Stimulated activated CD8-positive, alpha-beta memory T cell treated with anti-CD3 and anti-CD28 coated beads, Interleukin-12 subunit alpha, Interleukin-12 subunit beta, amount 100 ng/mL, for 4 hours (primary cell): ENCODE measurements at regions not wholly inside any gene's neighbourhood (a gene's known extent, or its start where the extent isn't known, plus 50 kb on each side); places are given as distances from the start of the nearest gene placed in this dataset.

Experiments used
- DNase-seq: peaks from one replicate; pipeline ENCODE4 v3.0.0-alpha.2; 2020; ENCODE audit warnings: low read depth

DNA sequence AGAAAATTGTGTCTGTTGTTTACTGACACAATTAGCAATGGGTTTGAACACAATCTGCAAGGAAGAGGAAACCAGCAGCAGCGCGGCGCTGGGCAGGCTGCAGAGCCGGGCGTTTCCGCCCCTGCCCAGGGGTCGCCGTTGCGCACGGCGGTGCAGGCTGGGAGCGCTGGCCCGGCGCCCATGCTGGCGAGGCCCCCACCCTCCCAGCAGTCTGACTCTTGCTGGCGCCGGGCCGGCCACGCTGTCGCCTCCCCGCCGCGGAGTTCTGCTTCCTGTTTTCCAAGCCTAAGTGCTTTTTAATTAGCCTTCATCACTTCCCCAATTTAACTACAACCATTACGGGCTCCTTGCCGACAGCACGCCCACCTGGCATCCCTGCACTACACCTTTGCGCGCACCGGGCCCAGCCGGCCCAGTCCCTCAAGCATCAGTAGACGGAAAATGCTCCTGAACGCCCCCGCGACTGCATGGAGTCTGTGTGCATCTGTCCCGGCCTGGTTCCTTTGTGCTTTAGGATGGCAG is 212.1 kb downstream of the GXYLT1 start:
- DNase-seq = no peak

GRCh38 chr12:41930866-41931437 is 213.7 kb downstream of the GXYLT1 start:
- DNase-seq = no peak

GRCh38 chr12:41924111-41924510 is 220.6 kb downstream of the GXYLT1 start:
- DNase-seq = no peak

DNA sequence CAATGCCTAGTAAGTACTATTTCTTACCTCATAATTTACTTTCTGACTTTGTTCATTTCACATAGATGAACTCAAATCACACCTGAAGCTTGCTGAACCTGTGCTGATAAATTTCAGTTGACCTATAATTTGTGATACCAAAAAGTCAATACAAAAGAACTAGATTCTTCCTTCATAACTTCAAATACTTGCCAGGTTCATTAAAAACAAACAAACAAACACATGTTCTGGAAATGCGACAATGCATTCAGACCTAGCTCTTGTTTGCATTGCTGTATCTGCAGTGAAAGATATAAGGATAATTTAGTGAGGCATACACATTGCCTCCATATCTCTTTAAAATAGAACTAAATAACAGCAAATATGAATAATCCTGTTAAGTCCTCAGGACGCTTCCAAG is 221.3 kb downstream of the GXYLT1 start:
- DNase-seq = no peak

- no peak for DNase-seq
These were observed 224.3 kb downstream of the GXYLT1 start for GRCh38 chr12:41920355-41920754.

DNA sequence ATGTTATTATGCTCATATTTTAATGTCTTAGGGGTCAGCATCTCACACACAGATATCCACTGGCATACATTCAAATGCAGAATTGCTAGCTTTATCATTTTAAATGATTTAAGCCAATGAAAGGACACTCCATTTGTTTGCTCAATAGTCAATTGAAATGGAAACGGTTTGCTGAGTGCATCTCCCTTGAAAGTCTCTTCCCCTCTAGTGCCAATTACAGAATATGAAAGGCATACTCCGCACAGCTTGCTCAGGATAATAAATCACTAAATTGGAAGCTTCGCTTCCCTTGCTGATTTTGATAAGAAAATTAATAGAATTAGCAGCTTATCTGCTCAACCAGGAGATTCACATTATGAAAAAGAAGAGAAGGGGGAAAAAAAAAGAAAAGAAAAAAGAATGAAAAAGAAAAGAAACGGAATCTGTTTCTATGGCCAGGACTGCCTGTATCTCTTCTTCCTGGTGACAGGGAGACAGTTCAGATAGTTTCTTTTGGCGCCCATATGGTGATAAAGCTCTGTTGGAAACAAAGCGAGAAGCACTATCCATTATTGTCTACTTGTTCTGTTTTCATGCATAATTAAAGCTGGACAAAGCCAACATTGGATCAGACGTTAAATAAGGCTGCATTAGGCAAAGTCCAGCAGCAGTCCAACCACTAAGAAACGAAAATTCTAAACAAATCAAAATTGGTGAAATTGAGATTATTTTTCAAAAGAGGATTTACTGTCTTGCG is 225.0 kb downstream of the GXYLT1 start:
- DNase-seq = no peak

DNA sequence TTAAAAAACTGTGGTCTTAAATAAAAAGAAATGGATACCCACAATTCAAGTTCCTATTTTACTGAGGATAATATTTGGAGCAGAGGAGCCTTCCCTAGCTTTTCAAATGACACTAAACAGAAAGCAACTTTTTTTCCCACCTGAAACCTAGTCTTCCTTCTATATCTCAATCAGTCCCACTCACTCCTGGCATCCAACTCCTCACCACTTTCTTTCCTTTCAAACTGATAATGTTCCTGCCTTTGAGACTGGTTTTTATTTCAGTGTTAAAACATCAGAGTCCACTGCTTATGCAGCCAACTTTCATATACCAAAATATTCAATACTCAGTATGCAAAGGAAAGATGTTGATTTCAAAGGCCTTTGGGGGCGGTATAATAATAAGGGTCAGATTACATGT is 225.6 kb downstream of the GXYLT1 start:
- DNase-seq = no peak

DNA sequence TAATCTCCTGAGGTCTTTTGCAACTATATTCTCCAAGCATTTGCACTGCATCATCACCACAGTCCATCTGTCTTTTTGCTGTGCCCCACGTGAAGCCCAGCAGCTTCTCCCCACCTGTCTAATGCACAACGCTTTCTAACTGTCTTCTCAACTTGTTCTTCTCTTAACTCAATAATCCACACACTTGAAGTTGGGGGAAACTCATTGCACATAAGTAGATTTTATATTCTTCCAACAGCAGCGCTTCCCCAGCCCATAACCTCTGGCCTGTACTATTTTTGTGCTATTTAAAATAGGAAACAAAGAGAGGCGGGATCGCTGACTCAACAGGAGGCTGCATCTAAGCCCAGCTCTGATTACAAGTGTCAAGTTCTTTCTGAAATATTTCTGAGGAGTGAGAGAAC is 226.7 kb downstream of the GXYLT1 start:
- DNase-seq = no peak

GRCh38 chr12:41917181-41917580 is 227.5 kb downstream of the GXYLT1 start:
- DNase-seq = no peak

DNA sequence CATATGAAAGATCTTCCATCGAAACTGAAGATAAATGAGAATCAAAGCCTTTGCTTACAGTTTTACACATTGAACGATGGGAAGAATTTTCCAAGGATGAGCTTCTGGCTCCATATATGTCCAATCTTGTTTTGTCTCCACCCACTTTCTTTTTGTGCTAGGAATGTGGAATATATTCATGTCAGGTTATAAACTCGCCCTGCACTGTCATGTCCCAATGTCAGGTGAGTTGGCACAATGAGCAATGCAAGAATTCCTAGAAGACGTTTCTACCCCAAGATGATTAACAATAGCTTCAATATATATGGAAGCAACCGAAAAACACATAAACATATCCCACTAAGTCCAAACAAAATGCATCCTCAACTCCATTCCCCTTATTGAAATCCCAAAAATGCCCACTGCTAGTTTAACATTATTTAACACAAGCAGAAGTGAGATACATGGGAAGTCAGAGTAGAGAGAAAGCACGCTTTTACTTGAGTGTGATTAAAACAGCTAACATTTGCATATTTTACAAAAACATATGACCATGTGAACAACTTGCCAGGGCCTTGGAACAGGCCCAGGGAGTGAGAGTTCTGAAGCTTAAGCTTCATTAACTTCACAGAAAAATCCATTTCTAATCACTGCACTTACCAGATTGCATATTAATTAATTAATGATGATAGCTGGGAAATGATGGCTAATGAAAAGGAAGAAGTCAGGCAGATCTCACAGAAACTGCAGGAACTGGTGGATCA is 233.9 kb downstream of the GXYLT1 start:
- DNase-seq = no peak

GRCh38 chr12:41908206-41908605 is 236.5 kb downstream of the GXYLT1 start:
- no peak for DNase-seq

- no peak for DNase-seq
These were observed 237.1 kb downstream of the GXYLT1 start for GRCh38 chr12:41907550-41907949.

- DNase-seq = no peak
These were observed 237.7 kb downstream of the GXYLT1 start for GRCh38 chr12:41907021-41907420.

DNA sequence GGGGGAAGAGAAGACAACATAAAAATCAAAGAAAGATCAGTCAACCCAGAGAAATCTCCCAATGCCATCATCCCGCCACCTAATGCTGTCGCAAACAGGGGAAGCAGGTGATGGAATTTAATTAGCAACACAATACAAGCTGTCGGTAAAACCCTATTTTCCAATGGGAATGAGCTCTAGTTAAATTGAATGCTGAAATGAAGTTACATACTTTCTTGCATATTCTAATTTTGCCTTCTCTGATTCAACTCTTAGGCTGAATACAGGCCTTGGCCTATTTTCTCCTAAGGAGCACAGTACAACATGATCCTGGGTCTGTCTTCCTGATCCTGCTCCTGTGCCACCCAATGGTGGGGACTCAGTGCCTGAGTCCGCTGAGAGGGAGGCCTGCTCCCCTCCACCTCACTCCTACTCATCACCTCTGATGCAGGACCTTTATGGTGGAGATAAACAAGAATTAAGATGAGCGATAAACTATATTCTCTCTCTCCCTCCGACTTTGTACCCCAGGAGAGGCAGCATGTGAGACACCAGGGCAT is 238.8 kb downstream of the GXYLT1 start:
- no peak for DNase-seq

- DNase-seq = no peak
These were observed 239.5 kb downstream of the GXYLT1 start for GRCh38 chr12:41905073-41905758.

GRCh38 chr12:41904041-41904440 is 240.6 kb downstream of the GXYLT1 start:
- no peak for DNase-seq

DNA sequence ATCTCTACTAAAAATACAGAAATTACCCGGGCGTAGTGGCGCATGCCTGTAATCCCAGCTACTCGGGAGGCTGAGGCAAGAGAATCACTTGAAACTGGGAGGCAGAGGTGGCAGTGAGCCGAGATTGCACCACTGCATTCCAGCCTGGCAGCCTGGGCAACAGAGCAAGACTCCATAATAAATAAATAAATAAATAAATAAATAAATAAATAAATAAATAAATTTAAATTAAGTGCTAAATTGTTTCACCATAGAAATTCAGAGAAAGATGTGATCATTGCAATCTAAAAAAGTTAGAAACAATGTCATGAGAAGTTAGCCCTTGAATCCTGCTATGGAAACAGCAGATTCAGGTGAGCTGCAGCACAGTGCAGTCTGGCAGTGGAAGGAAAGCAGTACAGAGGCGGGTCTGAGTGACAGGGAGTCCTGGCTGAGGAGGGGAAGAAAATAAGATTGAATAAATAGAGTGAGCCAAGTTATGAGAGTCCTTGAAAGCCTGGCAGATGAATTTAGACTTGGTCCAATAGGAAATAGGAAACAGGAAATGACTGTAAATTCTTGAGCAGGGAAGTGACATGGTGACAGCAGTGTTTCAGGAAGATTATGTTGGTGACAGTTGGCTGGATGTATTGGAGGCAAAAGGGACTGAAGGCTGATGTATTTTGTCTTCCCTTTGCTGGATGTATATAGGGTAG is 241.5 kb downstream of the GXYLT1 start:
- DNase-seq = no peak

DNA sequence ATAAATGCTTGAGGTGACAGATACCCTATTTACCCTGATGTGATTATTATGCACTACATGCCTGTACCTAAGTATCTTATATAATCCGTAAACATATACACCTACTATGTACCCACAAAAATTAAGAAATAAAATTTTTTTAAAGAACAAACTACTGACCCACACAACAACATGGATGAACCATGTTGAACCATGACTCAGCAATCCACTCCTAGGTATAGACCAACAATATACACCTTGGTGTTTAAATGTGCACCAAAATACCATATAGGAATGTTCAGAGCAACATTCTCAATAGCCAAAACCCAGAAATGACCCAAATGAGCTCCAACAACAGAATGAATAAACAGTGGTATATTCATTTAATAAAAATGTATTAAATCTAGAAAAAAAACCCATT is 245.1 kb downstream of the GXYLT1 start:
- DNase-seq = no peak

GRCh38 chr12:41897593-41897992 is 247.1 kb downstream of the GXYLT1 start:
- DNase-seq = no peak

DNA sequence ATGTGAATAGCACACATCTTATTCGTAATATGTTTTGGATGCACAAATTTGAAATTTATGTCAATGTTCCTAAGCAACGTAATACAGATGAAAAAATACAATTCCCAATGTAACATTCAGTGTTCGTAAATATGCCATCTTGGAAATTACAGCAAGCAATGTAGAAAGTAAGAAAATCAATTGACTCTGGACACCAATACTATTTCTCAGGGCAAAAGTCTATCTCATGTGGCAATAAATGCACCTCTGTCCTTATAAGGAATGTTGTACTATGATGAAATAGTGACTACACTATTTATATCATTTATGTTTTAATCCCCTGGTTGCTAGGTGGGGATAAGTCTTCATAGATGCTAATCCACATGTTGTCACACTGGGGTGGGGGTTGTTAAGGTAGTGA is 251.2 kb downstream of the GXYLT1 start:
- no peak for DNase-seq

DNA sequence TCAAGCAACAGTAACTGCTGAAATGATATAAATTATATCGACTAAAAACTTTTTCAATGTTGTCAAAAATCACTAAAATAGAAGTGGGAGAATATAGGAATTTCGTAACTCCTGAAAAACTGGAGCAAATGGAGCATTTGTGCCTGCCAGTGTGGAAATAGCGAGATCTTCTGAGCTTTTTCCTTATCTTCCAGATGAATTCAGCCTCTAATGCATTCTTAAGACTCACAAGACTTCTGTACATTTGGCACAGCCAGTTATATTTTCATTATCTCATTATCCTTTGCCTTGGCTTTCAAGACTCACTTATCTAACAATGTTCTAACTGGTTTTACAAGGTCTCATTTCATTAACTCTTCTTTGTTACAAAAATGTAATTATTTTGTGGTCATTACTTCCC is 252.4 kb downstream of the GXYLT1 start:
- DNase-seq = no peak

DNA sequence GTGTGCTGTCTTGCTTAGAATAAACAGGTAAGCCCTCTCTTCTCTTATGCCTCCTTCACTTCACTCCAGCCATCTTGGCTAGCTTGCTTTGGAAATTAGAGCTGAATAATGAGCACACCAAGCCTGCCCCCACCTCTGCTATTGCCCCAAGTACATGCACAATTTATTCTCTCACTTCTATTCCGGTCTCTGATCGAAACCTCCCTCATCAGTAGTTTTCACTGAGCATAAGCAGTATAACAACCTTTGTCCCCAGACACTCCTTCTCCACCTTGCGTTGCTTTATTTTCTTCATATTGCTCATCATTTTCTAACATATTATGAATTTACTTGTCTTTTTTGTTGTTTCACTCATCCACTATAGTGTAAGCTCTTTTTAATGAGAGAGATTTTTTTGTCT is 253.4 kb downstream of the GXYLT1 start:
- no peak for DNase-seq
